GM04503 (cell line): ENCODE measurements at regions not wholly inside any gene's neighbourhood (a gene's known extent, or its start where the extent isn't known, plus 50 kb on each side); places are given as distances from the start of the nearest gene placed in this dataset.

ENCODE experiments used
- DNase-seq: peaks from one replicate; pipeline ENCODE4 v3.0.0-alpha.2; 2012; ENCODE audit warnings: low read depth

- DNase-seq = no peak
Observed at GRCh38 chr16:47779201-47780016, 318.3 kb downstream of the PHKB start.

DNA sequence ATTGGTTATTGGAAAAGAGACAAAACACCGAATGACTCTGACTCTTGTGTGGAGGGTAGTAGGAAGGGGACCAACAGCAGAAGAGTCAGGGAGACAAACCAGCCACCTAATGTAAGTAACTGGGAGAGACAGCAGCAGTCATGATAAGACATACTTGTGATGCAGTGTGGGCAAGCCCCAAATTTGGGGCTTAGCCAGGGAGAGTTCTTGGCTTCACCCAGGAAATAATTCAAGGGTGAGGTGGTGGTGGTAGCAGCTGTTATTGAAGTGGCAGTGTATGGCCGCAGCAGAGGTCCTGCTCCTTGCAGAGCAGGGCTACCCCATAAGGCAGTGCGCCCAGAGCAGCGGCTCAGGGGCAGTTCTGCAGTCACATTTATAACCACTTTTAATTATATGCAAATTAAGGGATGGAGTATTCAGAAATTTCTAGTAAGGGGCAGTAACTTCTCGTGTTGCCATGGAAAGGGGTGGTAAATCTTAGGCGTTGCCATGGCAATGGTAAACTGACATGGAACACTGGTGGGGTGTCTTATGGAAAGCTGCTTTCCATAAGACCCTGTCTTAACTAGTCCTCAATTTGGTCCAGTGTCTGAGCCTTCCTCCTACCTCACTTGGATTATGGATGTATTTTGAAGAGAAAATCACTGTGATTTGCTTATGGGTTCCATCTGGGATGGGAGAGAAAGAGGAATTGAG lies 317.1 kb downstream of the PHKB start:
- no peak for DNase-seq

DNA sequence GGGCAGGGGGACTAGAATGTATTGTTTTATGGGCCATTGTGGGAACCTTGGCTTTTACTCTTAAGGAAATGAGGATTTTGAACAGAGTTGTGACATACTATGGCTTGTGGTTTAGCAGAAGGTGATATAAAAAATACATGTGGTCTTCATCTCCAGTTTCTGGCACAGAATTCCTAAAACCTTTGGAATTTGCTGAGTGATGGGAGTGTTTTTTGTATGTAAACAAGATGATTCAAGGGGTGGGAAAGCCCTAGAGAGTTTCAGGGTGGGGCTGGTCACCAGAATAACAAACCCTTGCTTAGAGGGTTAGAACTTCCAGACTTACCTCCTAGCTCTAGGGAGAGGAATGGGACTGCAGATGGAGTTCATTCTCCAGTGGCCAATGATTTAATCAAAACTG lies 316.1 kb downstream of the PHKB start:
- no peak for DNase-seq

DNA sequence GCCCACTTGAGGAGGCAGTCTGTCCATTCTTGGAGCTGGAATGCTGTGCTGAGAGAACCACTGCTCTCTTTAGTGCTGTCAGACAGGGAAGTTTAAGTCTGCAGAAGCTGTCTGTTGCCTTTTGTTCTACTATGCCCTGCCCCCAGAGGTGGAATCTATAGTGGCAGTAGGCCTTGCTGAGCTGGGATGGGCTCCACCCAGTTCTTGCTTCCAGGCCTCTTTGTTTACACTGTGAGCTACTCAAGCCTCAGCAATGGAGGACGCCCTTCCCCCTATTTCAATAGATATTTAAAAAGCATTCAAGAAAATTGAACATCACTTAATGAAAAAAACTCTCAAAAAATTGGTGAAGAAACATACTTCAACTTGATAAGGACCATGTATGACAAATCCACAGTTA lies 313.5 kb downstream of the PHKB start:
- DNase-seq = no peak

- no peak for DNase-seq
Observed at GRCh38 chr16:47753659-47754058, 292.5 kb downstream of the PHKB start.
